Activated CD4-positive, alpha-beta memory T cell treated with anti-CD3 and anti-CD28 coated beads for 36 hours (primary cell): ENCODE measurements at regions not wholly inside any gene's neighbourhood (a gene's known extent, or its start where the extent isn't known, plus 50 kb on each side); places are given as distances from the start of the nearest gene placed in this dataset.
A peak's percentile ranks its signal among the peaks of the same experiment; 100 is the strongest.

Experiments used
- CTCF ChIA-PET: fragments of 350-600 bp; sonication (Branson Sonifier 250); formaldehyde crosslinking; loops from one replicate; lab custom pipeline; 2021; ENCODE audit warnings: antibody characterized with exemption, inconsistent platforms; lab: Charles Lee
- POLR2A ChIA-PET: fragments of 350-600 bp; sonication (Branson Sonifier 250); formaldehyde crosslinking; loops from one replicate; lab custom pipeline; 2021; ENCODE audit warnings: antibody characterized with exemption; lab: Charles Lee
- DNase-seq: peaks from one replicate; pipeline ENCODE4 v3.0.0-alpha.2; 2020
- H3K27ac Mint-ChIP-seq: one replicate; pipeline ENCODE4 v1.8.0; 2021; ENCODE audit warnings: mixed read lengths
- H3K27me3 Mint-ChIP-seq: one replicate; pipeline ENCODE4 v1.8.0; 2021; ENCODE audit warnings: mixed read lengths
- H3K36me3 Mint-ChIP-seq: one replicate; pipeline ENCODE4 v1.8.0; 2021; ENCODE audit warnings: mixed read lengths
- H3K4me1 Mint-ChIP-seq: one replicate; pipeline ENCODE4 v1.8.0; 2021; ENCODE audit warnings: low read depth, mixed read lengths
- H3K4me3 Mint-ChIP-seq: one replicate; pipeline ENCODE4 v1.8.0; 2021; ENCODE audit warnings: mild to moderate bottlenecking, mixed read lengths
- H3K9me3 Mint-ChIP-seq: one replicate; pipeline ENCODE4 v1.8.0; 2021; ENCODE audit warnings: mixed read lengths
- intact Hi-C: fragments of 100-400 bp; cut with micrococcal nuclease; formaldehyde crosslinking; loops from one replicate; pipeline ENCODE4 v1.15.1; 2023

GRCh38 chr10:3948843-3949242 is 163.8 kb upstream of the KLF6 start:
- Mint-ChIP-seq H3K36me3 (peaks cover 13% of the 10 kb centered on the region), H3K27me3 (no peaks in the 10 kb centered on the region), H3K27ac (peak overlapping the region; percentile 83), H3K4me3 (peak overlapping the region; percentile 66), H3K9me3 (peaks cover 6% of the 10 kb centered on the region), H3K4me1 (peaks cover 58% of the 10 kb centered on the region)
- POLR2A ChIA-PET = interaction anchor here (0.6 kb wide), 1 partner anchor 183 kb away, joined by 5 read pairs; no protein-coding TSS in a partner anchor
- DNase-seq = peak; percentile 88
- CTCF ChIA-PET = no interaction called here
- intact Hi-C loops = loop anchor here (1.0 to 10.0 kb wide), 6 partner anchors 12 to 703 kb away; no protein-coding TSS in a partner anchor

GRCh38 chr10:3946234-3947229 is 161.5 kb upstream of the KLF6 start:
- H3K27me3 Mint-ChIP-seq = no peaks in the 10 kb centered on the region
- H3K27ac Mint-ChIP-seq = peak overlapping the region; percentile 79
- ChIA-PET POLR2A (interaction anchor here (0.7 to 1.4 kb wide), 3 partner anchors 11 to 162 kb away, joined by 3 to 8 read pairs (median 4); partner anchors contain the start of gene KLF6), CTCF (interaction anchor here (0.8 to 1.4 kb wide), 2 partner anchors 24 to 162 kb away, joined by 3 to 4 read pairs; no protein-coding TSS in a partner anchor)
- H3K4me3 Mint-ChIP-seq = peak overlapping the region; percentile 55
- intact Hi-C loops = loop anchor here (1.0 to 10.0 kb wide), 6 partner anchors 11 to 706 kb away; no protein-coding TSS in a partner anchor
- H3K4me1 Mint-ChIP-seq = peaks cover 80% of the 10 kb centered on the region
- DNase-seq = peak; percentile 18
- peaks cover 6% of the 10 kb centered on the region for H3K9me3 Mint-ChIP-seq
- peaks cover 19% of the 10 kb centered on the region for H3K36me3 Mint-ChIP-seq

DNA sequence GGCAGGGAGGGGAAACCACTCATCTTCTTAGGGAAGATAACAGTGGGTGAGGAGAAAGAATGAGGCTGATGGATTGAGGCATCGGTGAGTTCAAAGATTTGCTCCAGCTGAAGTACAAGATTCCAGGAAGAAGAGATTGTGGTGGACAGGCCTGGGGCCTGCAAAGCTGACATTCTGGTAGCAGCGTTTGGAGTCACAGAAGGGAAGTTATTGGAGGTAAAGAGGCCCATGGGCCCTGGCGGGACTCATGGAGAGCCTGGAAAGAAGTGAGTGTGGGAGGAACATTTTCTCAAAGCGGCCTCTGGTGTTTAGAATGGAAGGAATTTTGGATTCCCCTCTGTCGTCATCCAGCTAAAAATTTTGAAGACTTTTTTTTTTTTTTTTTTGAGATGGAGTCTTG is 160.0 kb upstream of the KLF6 start:
- Mint-ChIP-seq H3K27ac (peak overlapping the region; percentile 79), H3K36me3 (peaks cover 19% of the 10 kb centered on the region), H3K9me3 (peaks cover 6% of the 10 kb centered on the region), H3K4me1 (peaks cover 74% of the 10 kb centered on the region), H3K4me3 (peak overlapping the region; percentile 43), H3K27me3 (no peaks in the 10 kb centered on the region)
- ChIA-PET CTCF (no interaction called here), POLR2A (interaction anchor here (0.6 to 1.4 kb wide), 4 partner anchors 10 to 159 kb away, joined by 3 to 8 read pairs (median 4); partner anchors contain the start of gene KLF6)
- no peak for DNase-seq
- intact Hi-C loops = loop anchor here (5.0 to 10.0 kb wide), 4 partner anchors 122 to 707 kb away; no protein-coding TSS in a partner anchor

DNA sequence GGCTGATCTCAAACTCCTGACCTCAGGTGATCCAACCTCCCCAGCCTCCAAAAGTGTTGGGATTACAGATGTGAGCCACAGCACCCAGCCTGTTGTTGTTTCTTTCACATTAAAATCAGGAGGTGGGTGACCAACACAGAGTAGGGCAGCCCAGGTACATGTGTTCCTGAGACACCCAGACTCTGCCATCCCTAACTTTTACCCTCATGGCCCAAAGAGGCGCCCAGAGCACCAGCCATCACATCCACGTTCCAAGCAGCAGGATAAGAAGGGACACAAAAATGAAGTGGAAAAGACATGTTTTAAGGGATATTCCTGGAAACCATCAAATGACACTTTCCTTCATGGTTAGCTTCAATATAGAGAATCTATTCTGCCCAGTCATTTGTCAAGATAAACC is 159.6 kb upstream of the KLF6 start:
- Mint-ChIP-seq H3K4me3 (peak overlapping the region; percentile 43), H3K36me3 (peaks cover 19% of the 10 kb centered on the region), H3K27ac (peak overlapping the region; percentile 79), H3K4me1 (peaks cover 71% of the 10 kb centered on the region), H3K27me3 (no peaks in the 10 kb centered on the region), H3K9me3 (peaks cover 6% of the 10 kb centered on the region)
- POLR2A ChIA-PET = interaction anchor here (0.6 to 1.3 kb wide), 3 partner anchors 9 to 159 kb away, joined by 3 to 4 read pairs (median 3); partner anchors contain the start of gene KLF6
- intact Hi-C loops = loop anchor here (10.0 kb wide), 1 partner anchor 300 kb away; no protein-coding TSS in a partner anchor
- no peak for DNase-seq
- CTCF ChIA-PET = no interaction called here

- Mint-ChIP-seq H3K4me3 (peak overlapping the region; percentile 76), H3K36me3 (peaks cover 17% of the 10 kb centered on the region), H3K9me3 (peaks cover 6% of the 10 kb centered on the region), H3K27me3 (no peaks in the 10 kb centered on the region), H3K27ac (peak overlapping the region; percentile 72), H3K4me1 (peaks cover 64% of the 10 kb centered on the region)
- intact Hi-C loops = loop anchor here (10.0 kb wide), 1 partner anchor 301 kb away; no protein-coding TSS in a partner anchor
- POLR2A ChIA-PET = interaction anchor here (1.3 kb wide), 1 partner anchor 8 kb away, joined by 4 read pairs; no protein-coding TSS in a partner anchor
- no peak for DNase-seq
- CTCF ChIA-PET = no interaction called here
These were observed 158.8 kb upstream of the KLF6 start for GRCh38 chr10:3943695-3944257.

GRCh38 chr10:3942937-3943489 is 158.0 kb upstream of the KLF6 start:
- ChIA-PET POLR2A (interaction anchor here (1.0 kb wide), 1 partner anchor 158 kb away, joined by 5 read pairs; the partner anchor contains the start of gene KLF6), CTCF (no interaction called here)
- Mint-ChIP-seq H3K27ac (peak overlapping the region; percentile 72), H3K9me3 (peaks cover 6% of the 10 kb centered on the region), H3K27me3 (no peaks in the 10 kb centered on the region), H3K4me3 (peak overlapping the region; percentile 76), H3K4me1 (peaks cover 56% of the 10 kb centered on the region), H3K36me3 (peaks cover 16% of the 10 kb centered on the region)
- intact Hi-C loops = loop anchor here (10.0 kb wide), 1 partner anchor 302 kb away; no protein-coding TSS in a partner anchor
- no peak for DNase-seq

GRCh38 chr10:3941676-3942075 is 156.7 kb upstream of the KLF6 start:
- peaks cover 15% of the 10 kb centered on the region for H3K36me3 Mint-ChIP-seq
- ChIA-PET POLR2A (interaction anchor here (0.5 to 1.3 kb wide), 2 partner anchors 156 to 222 kb away, joined by 4 to 5 read pairs; partner anchors contain the start of gene KLF6), CTCF (no interaction called here)
- H3K27me3 Mint-ChIP-seq = no peaks in the 10 kb centered on the region
- DNase-seq = peak; percentile 26
- no peak overlapping the region for H3K4me3 Mint-ChIP-seq
- peaks cover 6% of the 10 kb centered on the region for H3K9me3 Mint-ChIP-seq
- intact Hi-C loops = loop anchor here (10.0 kb wide), 1 partner anchor 303 kb away; no protein-coding TSS in a partner anchor
- H3K27ac Mint-ChIP-seq = peak overlapping the region; percentile 72
- peaks cover 52% of the 10 kb centered on the region for H3K4me1 Mint-ChIP-seq

GRCh38 chr10:3936422-3937040 is 151.5 kb upstream of the KLF6 start:
- Mint-ChIP-seq H3K4me1 (peaks cover 54% of the 10 kb centered on the region), H3K9me3 (no peaks in the 10 kb centered on the region), H3K27ac (peak overlapping the region; percentile 92), H3K27me3 (no peaks in the 10 kb centered on the region), H3K4me3 (no peak overlapping the region), H3K36me3 (no peaks in the 10 kb centered on the region)
- ChIA-PET CTCF (no interaction called here), POLR2A (interaction anchor here (0.6 to 1.8 kb wide), 3 partner anchors 61 to 738 kb away, joined by 3 read pairs; partner anchors contain the start of gene KLF6)
- DNase-seq = no peak
- intact Hi-C loops = loop anchor here (5.0 kb wide), 1 partner anchor 314 kb away; no protein-coding TSS in a partner anchor

GRCh38 chr10:3935933-3936359 is 150.9 kb upstream of the KLF6 start:
- DNase-seq = no peak
- Mint-ChIP-seq H3K4me3 (no peak overlapping the region), H3K27me3 (no peaks in the 10 kb centered on the region), H3K27ac (peak overlapping the region; percentile 92), H3K9me3 (no peaks in the 10 kb centered on the region), H3K36me3 (no peaks in the 10 kb centered on the region), H3K4me1 (peaks cover 49% of the 10 kb centered on the region)
- intact Hi-C loops = loop anchor here (1.0 to 5.0 kb wide), 10 partner anchors 10 to 314 kb away; no protein-coding TSS in a partner anchor
- POLR2A ChIA-PET = interaction anchor here (0.6 to 3.6 kb wide), 9 partner anchors 8 to 737 kb away, joined by 3 to 32 read pairs (median 4); partner anchors contain the start of gene KLF6
- CTCF ChIA-PET = interaction anchor here (0.8 kb wide), 1 partner anchor 139 kb away, joined by 3 read pairs; no protein-coding TSS in a partner anchor

- intact Hi-C loops = loop anchor here (1.0 to 5.0 kb wide), 10 partner anchors 11 to 313 kb away; no protein-coding TSS in a partner anchor
- peaks cover 49% of the 10 kb centered on the region for H3K4me1 Mint-ChIP-seq
- POLR2A ChIA-PET = interaction anchor here (0.7 to 3.6 kb wide), 10 partner anchors 9 to 152 kb away, joined by 3 to 32 read pairs (median 4); partner anchors contain the start of gene KLF6
- H3K9me3 Mint-ChIP-seq = no peaks in the 10 kb centered on the region
- no peaks in the 10 kb centered on the region for H3K27me3 Mint-ChIP-seq
- peak; percentile 95 for DNase-seq
- CTCF ChIA-PET = interaction anchor here (0.8 kb wide), 1 partner anchor 140 kb away, joined by 3 read pairs; no protein-coding TSS in a partner anchor
- H3K4me3 Mint-ChIP-seq = peak overlapping the region; percentile 42
- H3K27ac Mint-ChIP-seq = peak overlapping the region; percentile 92
- no peaks in the 10 kb centered on the region for H3K36me3 Mint-ChIP-seq
These were observed 150.1 kb upstream of the KLF6 start for GRCh38 chr10:3935141-3935540.
